ENCODE measurements at regions not wholly inside any gene's neighbourhood (a gene's known extent, or its start where the extent isn't known, plus 50 kb on each side); places are given as distances from the start of the nearest gene placed in this dataset.

- H3K79me2 ChIP-seq (ENCODE audit: insufficient read depth, low read length) = no peaks in the 10 kb centered on the region
- no peak overlapping the region for H3K4me3 ChIP-seq (ENCODE audit: insufficient read depth, low read length)
- no peaks in the 10 kb centered on the region for H3K9me3 ChIP-seq (ENCODE audit: low read depth, low read length)
- H3K4me1 ChIP-seq (ENCODE audit: insufficient read depth, low read length) = no peaks in the 10 kb centered on the region
- H3K27ac ChIP-seq (ENCODE audit: low read depth, low read length) = no peak overlapping the region
- no peak overlapping the region for H3K4me2 ChIP-seq (ENCODE audit: insufficient read depth, low read length)
- H3K27me3 ChIP-seq (ENCODE audit: insufficient read depth, low read length) = no peaks in the 10 kb centered on the region
- no peak for TF ChIP-seq CTCF (IDR thresholded peaks at IDR 0.05; ENCODE audit: extremely low read depth, low read depth, low read length)
- H3K36me3 ChIP-seq (ENCODE audit: insufficient read depth, low read length) = no peaks in the 10 kb centered on the region
- no peak for DNase-seq (ENCODE audit: insufficient read length, low spot score, missing footprints)
- no peak overlapping the region for H2AFZ ChIP-seq (ENCODE audit: low read length)
- no peaks in the 10 kb centered on the region for H4K20me1 ChIP-seq (ENCODE audit: insufficient read depth, low read length)
Observed at GRCh38 chr13:54591540-54591939, 1562.9 kb downstream of the OLFM4 start.

GRCh38 chr13:54592201-54592600, 1563.6 kb downstream of the OLFM4 start:
- Histone ChIP-seq H2AFZ (ENCODE audit: low read length) (no peak overlapping the region), H3K4me3 (ENCODE audit: insufficient read depth, low read length) (no peak overlapping the region), H3K36me3 (ENCODE audit: insufficient read depth, low read length) (no peaks in the 10 kb centered on the region), H3K27me3 (ENCODE audit: insufficient read depth, low read length) (no peaks in the 10 kb centered on the region), H3K4me1 (ENCODE audit: insufficient read depth, low read length) (no peaks in the 10 kb centered on the region), H4K20me1 (ENCODE audit: insufficient read depth, low read length) (no peaks in the 10 kb centered on the region), H3K79me2 (ENCODE audit: insufficient read depth, low read length) (no peaks in the 10 kb centered on the region), H3K27ac (ENCODE audit: low read depth, low read length) (no peak overlapping the region), H3K4me2 (ENCODE audit: insufficient read depth, low read length) (no peak overlapping the region), H3K9me3 (ENCODE audit: low read depth, low read length) (no peaks in the 10 kb centered on the region)
- TF ChIP-seq CTCF (IDR thresholded peaks at IDR 0.05; ENCODE audit: extremely low read depth, low read depth, low read length) = no peak
- no peak for DNase-seq (ENCODE audit: insufficient read length, low spot score, missing footprints)

DNA sequence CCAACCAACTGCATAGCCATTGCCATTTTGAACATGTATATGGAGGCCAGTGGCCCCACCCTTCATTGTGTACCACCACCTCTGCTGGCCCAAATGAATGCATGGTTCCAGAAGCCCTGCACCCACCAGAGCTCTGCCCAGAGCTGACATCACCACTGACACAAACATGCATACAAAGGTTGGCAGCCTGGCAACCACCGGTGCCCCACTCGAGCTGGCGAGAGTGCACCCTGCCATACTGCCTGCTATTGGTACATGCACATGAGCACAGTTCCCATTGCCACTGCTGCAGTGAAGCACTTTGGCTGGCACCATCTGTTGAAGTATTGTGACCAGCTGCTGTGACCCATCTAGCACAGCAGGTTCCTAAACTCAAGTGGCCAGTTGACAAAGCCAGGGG, 1564.9 kb downstream of the OLFM4 start:
- Histone ChIP-seq H3K36me3 (ENCODE audit: insufficient read depth, low read length) (no peaks in the 10 kb centered on the region), H2AFZ (ENCODE audit: low read length) (no peak overlapping the region), H3K27me3 (ENCODE audit: insufficient read depth, low read length) (no peaks in the 10 kb centered on the region), H3K4me1 (ENCODE audit: insufficient read depth, low read length) (no peaks in the 10 kb centered on the region), H3K4me2 (ENCODE audit: insufficient read depth, low read length) (no peak overlapping the region), H4K20me1 (ENCODE audit: insufficient read depth, low read length) (no peaks in the 10 kb centered on the region), H3K9me3 (ENCODE audit: low read depth, low read length) (no peaks in the 10 kb centered on the region), H3K4me3 (ENCODE audit: insufficient read depth, low read length) (no peak overlapping the region), H3K27ac (ENCODE audit: low read depth, low read length) (no peak overlapping the region), H3K79me2 (ENCODE audit: insufficient read depth, low read length) (no peaks in the 10 kb centered on the region)
- no peak for TF ChIP-seq CTCF (IDR thresholded peaks at IDR 0.05; ENCODE audit: extremely low read depth, low read depth, low read length)
- DNase-seq (ENCODE audit: insufficient read length, low spot score, missing footprints) = no peak

- Histone ChIP-seq H3K27me3 (ENCODE audit: insufficient read depth, low read length) (no peaks in the 10 kb centered on the region), H3K4me3 (ENCODE audit: insufficient read depth, low read length) (no peak overlapping the region), H2AFZ (ENCODE audit: low read length) (no peak overlapping the region), H3K4me2 (ENCODE audit: insufficient read depth, low read length) (no peak overlapping the region), H3K27ac (ENCODE audit: low read depth, low read length) (no peak overlapping the region), H3K36me3 (ENCODE audit: insufficient read depth, low read length) (no peaks in the 10 kb centered on the region), H3K4me1 (ENCODE audit: insufficient read depth, low read length) (no peaks in the 10 kb centered on the region), H4K20me1 (ENCODE audit: insufficient read depth, low read length) (no peaks in the 10 kb centered on the region), H3K9me3 (ENCODE audit: low read depth, low read length) (no peaks in the 10 kb centered on the region), H3K79me2 (ENCODE audit: insufficient read depth, low read length) (no peaks in the 10 kb centered on the region)
- DNase-seq (ENCODE audit: insufficient read length, low spot score, missing footprints) = no peak
- no peak for TF ChIP-seq CTCF (IDR thresholded peaks at IDR 0.05; ENCODE audit: extremely low read depth, low read depth, low read length)
Observed at GRCh38 chr13:54597540-54598088, 1569.0 kb downstream of the OLFM4 start.

Measured in osteoblast (primary cell).